Ecto neural progenitor cell (in vitro differentiated cells): ENCODE measurements at regions not wholly inside any gene's neighbourhood (a gene's known extent, or its start where the extent isn't known, plus 50 kb on each side); places are given as distances from the start of the nearest gene placed in this dataset.

Experiments
- DNase-seq: peaks from one replicate; pipeline ENCODE4 v3.0.0-alpha.2; 2018; ENCODE audit warnings: low spot score

GRCh38 chr7:15998617-15999016 is 312.1 kb upstream of the MEOX2 start:
- DNase-seq = no peak

- DNase-seq = no peak
Observed at GRCh38 chr7:15995027-15995426, 308.5 kb upstream of the MEOX2 start.

- no peak for DNase-seq
Observed at GRCh38 chr7:15989194-15989593, 302.7 kb upstream of the MEOX2 start.

GRCh38 chr7:15985587-15986384 is 299.3 kb upstream of the MEOX2 start:
- DNase-seq = no peak

- DNase-seq = no peak
Observed at GRCh38 chr7:15977663-15978062, 291.2 kb upstream of the MEOX2 start.

GRCh38 chr7:15972862-15973275 is 286.4 kb upstream of the MEOX2 start:
- no peak for DNase-seq

- no peak for DNase-seq
Observed at GRCh38 chr7:15967551-15967950, 281.1 kb upstream of the MEOX2 start.

GRCh38 chr7:15967121-15967520 is 280.6 kb upstream of the MEOX2 start:
- no peak for DNase-seq

- no peak for DNase-seq
Observed at GRCh38 chr7:15963206-15963605, 276.7 kb upstream of the MEOX2 start.

- DNase-seq = no peak
Observed at GRCh38 chr7:15954671-15955354, 268.3 kb upstream of the MEOX2 start.

- DNase-seq = no peak
Observed at GRCh38 chr7:15950299-15950698, 263.8 kb upstream of the MEOX2 start.

- DNase-seq = no peak
Observed at GRCh38 chr7:15947754-15948153, 261.3 kb upstream of the MEOX2 start.

GRCh38 chr7:15938115-15938514 is 251.6 kb upstream of the MEOX2 start:
- no peak for DNase-seq

- no peak for DNase-seq
Observed at GRCh38 chr7:15937571-15937970, 251.1 kb upstream of the MEOX2 start.

- DNase-seq = no peak
Observed at GRCh38 chr7:15936991-15937390, 250.5 kb upstream of the MEOX2 start.

GRCh38 chr7:15932318-15932717 is 245.8 kb upstream of the MEOX2 start:
- DNase-seq = no peak

GRCh38 chr7:15929411-15929810 is 242.9 kb upstream of the MEOX2 start:
- no peak for DNase-seq

- DNase-seq = no peak
Observed at GRCh38 chr7:15925608-15926007, 239.1 kb upstream of the MEOX2 start.

- DNase-seq = no peak
Observed at GRCh38 chr7:15924910-15925309, 238.4 kb upstream of the MEOX2 start.

GRCh38 chr7:15922002-15922401 is 235.5 kb upstream of the MEOX2 start:
- DNase-seq = no peak

GRCh38 chr7:15921576-15921975 is 235.1 kb upstream of the MEOX2 start:
- no peak for DNase-seq

- DNase-seq = no peak
Observed at GRCh38 chr7:15920953-15921352, 234.5 kb upstream of the MEOX2 start.

- DNase-seq = no peak
Observed at GRCh38 chr7:15916681-15917380, 230.3 kb upstream of the MEOX2 start.
